M059J (cell line): ENCODE measurements at regions not wholly inside any gene's neighbourhood (a gene's known extent, or its start where the extent isn't known, plus 50 kb on each side); places are given as distances from the start of the nearest gene placed in this dataset.
"Not testable (repeated sequence)": the region's sequence is repeated elsewhere in the genome, so short reads cannot be mapped to it uniquely, and the experiment has no call there.

Source experiments
- DNase-seq: peaks from one replicate; pipeline ENCODE4 v3.0.0-alpha.2; 2012; ENCODE audit warnings: low read depth

- no peak for DNase-seq
These were observed 96.7 kb upstream of the SIRPG start for GRCh38 chr20:1754306-1754705.

- DNase-seq, result no peak
These were observed 94.5 kb upstream of the SIRPG start for GRCh38 chr20:1752045-1752444.

- no peak for DNase-seq
These were observed 91.2 kb upstream of the SIRPG start for GRCh38 chr20:1748777-1749176.

GRCh38 chr20:1747953-1748577, 90.5 kb upstream of the SIRPG start:
- DNase-seq, result no peak

- DNase-seq, result not testable (repeated sequence)
These were observed 84.5 kb upstream of the SIRPG start for GRCh38 chr20:1742049-1742434.

- no peak for DNase-seq
These were observed 83.9 kb upstream of the SIRPG start for GRCh38 chr20:1741309-1742048.

- no peak for DNase-seq
These were observed 79.6 kb upstream of the SIRPG start for GRCh38 chr20:1737134-1737533.

GRCh38 chr20:1735417-1736089, 78.0 kb upstream of the SIRPG start:
- DNase-seq, result no peak

GRCh38 chr20:1734269-1734858, 76.8 kb upstream of the SIRPG start:
- peak; percentile 70 for DNase-seq

- not testable (repeated sequence) for DNase-seq
These were observed 74.3 kb upstream of the SIRPG start for GRCh38 chr20:1731828-1732375.

- not testable (repeated sequence) for DNase-seq
These were observed 73.6 kb upstream of the SIRPG start for GRCh38 chr20:1730981-1731711.

GRCh38 chr20:1727303-1727702, 69.7 kb upstream of the SIRPG start:
- DNase-seq, result not testable (repeated sequence)

- no peak for DNase-seq
These were observed 67.3 kb upstream of the SIRPG start for GRCh38 chr20:1724901-1725300.

- peak; percentile 23 for DNase-seq
These were observed 65.0 kb upstream of the SIRPG start for GRCh38 chr20:1722513-1723050.

GRCh38 chr20:1721687-1722512, 64.3 kb upstream of the SIRPG start:
- DNase-seq, result peak; percentile 81

- peak; percentile 29 for DNase-seq
These were observed 63.4 kb upstream of the SIRPG start for GRCh38 chr20:1720845-1721475.

GRCh38 chr20:1720226-1720625, 62.6 kb upstream of the SIRPG start:
- DNase-seq, result no peak

- peak; percentile 100 for DNase-seq
These were observed 61.2 kb upstream of the SIRPG start for GRCh38 chr20:1718604-1719384.
